HG02798 (cell line): ENCODE measurements at regions not wholly inside any gene's neighbourhood (a gene's known extent, or its start where the extent isn't known, plus 50 kb on each side); places are given as distances from the start of the nearest gene placed in this dataset.
"Not testable (repeated sequence)": the region's sequence is repeated elsewhere in the genome, so short reads cannot be mapped to it uniquely, and the experiment has no call there.

Experiments
- ATAC-seq: cut with Tn5 transposase; IDR thresholded peaks from one replicate; pipeline ENCODE4 v1.9.1; 2021; ENCODE audit warnings: mild to moderate bottlenecking; ENCODE audit not compliant: unreplicated experiment, poor library complexity

DNA sequence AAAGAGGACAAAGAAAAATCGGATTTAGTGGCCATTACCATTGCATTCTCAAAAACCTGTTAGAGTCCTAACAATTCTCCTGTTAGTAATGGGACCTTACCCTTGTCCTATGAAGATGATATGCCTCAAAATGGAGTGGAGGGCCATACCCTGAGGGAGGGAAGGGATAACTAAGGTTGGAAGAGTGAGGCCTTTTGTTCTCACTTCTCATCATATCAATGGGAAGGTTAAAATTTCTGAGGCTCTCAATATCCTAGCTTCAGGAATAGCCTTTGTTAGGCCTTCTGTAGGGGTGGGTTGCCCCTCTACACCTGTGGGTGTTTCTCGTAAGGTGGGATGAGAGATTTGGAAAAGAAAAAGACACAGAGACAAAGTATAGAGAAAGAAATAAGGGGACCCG is 109.4 kb upstream of the SGIP1 start:
- ATAC-seq: not testable (repeated sequence)

DNA sequence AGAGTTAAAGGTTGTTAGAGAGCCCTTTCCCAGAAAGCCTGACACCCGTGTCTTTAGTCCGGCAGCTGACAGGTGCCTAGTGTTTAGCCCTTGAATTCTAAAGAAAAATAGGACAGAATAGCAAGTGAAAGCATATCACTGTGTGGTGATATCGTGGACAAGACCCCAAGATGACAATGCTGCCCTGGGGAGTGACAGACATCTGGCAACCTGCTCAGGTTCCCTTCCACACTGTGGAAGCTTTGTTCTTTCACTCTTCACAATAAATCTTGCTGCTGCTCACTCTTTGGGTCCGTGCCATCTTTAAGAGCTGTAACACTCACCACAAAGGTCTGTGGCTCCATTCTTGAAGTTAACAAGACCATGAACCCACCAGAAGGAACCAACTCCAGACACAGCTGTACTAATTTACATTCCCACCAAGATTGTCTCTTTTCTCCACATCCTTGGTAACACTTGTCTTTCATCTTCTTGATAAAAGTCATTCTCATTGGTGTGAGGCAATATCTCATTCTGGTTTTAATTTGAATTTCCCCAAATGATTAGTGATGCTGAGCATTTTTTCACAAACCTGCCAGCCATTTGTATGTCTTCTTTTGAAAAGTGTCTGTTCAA is 107.6 kb upstream of the SGIP1 start:
- no peak for ATAC-seq

DNA sequence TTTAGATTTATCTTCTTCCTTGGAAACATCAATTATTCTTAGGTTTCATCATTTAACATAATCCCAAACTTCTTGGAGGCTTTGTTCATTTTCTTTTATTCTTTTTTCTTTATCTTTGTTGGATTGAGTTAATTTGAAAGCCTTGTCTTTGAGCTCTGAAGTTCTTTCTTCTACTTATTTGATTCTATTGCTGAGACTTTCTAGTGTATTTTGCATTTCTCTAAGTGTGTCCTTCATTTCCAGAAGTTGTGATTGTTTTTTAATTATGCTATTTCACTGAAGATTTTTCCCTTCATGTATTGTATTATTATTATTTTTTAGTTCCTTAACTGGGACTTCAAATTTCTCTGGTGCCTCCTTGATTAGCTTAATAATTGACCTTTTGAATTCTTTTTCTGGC is 103.1 kb upstream of the SGIP1 start:
- ATAC-seq: not testable (repeated sequence)

DNA sequence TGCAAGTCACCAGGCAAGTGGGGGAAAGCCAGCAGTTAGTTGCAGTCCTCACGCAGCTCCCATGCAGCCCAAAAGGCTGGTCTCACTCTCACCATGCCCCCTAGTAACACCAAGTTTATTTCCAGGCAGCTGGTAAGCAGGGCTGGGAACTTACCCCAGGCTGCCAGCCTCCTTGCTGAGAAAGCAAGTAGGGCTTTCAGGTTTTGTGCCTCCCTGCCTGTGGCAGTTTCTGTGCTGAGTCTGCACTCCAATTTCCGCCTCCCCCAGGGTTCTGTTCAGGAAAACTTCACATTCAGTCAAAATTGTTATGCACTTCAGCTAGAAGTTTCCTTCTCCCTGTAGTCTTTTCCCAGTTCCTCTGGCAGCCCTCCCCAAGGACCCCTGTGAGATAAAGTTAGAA is 102.0 kb upstream of the SGIP1 start:
- no peak for ATAC-seq

DNA sequence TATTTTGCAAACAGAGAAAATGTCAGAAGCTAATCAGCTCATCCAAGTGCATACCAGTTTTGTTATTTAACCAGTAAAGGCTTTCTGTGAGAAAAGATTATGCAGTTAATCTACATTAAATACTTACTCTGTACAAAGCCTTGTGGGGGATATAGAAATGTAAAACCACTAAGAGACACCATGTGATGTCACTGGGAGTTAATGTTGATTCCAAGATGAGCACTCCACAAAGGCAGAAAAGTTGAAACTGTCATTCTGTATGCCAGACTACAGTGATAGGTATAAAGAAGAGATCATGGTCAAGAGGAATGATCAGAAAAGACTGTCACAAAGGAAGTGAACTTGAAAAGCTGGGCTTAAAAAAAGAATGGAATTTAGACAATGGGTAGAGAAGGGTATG is 100.3 kb upstream of the SGIP1 start:
- ATAC-seq: no peak

DNA sequence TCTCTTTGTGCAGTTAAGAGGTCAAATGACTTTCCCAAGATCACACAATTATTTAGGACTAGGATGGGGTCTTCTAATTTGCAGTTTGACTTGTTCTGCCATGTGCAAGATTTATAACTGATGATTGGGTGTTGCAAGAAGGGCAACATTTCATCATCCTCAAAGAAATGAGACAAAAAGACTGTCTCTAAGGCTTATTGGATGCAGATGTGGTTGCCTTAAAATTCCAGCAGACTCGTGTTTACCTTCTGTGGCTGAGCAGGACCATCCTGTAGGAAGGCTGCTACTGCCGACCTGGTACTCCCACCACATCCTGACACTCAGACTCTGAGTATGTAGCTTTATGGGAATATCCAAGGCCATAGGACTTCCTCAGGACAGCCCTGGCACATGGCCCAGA is 99.9 kb upstream of the SGIP1 start:
- no peak for ATAC-seq

DNA sequence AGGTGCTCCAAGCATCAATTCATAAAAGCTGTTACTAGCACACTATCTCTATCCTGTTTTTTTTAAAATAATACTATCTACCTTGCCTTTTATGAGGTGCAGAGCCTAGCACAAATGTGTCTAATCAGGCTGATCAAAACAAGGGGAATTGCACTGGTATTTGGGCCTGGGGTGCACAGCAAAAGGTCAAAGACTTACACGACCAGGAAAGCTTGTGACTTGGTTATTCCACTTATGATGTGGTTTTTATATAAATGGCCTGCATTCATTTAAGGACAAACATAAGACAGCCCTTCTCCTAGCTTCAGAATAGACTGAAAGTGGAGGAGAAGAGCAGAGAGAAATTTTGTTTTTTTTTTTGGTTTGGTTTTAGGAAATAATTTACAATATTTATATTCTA is 98.4 kb upstream of the SGIP1 start:
- ATAC-seq: no peak

DNA sequence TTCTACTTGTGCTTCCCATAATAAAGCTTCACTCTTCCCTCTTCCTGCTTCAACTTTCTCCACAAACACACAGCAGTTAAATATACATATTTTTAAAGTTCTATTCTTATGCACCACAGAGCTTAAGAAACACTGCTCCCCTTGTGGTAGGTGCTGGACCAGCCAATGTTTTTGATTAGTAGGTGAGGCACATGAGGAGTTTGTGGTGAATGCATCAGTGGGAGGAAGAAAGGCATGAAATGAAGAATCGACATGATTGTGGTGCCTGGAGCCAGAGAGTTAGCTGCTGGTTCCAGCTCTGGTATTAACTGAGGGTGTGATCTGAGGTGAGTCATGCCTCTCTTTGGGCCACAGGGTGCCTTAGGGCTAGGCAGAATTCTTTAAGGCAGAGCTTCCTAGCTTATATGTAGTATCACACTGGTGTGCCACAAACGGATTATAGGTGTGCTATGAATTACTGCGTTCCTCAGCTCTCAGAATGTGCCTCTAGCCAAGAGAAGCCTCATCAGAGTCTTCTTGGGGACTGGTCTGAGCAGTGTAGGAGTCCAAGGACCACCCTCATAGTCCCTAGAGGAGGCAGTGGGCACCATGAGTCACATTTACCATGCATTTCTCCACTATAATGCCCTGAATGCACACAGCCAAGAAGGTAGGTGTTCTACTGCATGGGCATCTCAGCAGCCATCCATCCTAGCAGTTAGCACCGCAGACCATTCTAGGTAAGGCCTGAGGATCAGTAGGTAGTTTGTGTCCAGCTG is 97.4 kb upstream of the SGIP1 start:
- ATAC-seq: peak; percentile 77

DNA sequence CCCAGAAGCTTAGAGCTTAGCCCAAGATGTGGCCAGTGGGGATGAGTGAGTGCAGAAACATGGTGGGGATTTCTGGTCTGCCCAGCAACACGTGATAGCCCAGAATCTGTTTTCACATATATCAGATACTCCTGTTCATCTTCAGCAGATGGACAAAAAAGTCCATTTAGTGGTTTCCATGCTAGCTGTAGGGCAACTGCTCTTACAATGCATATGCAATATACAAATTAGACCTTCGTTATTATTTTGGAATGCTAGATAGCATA is 96.9 kb upstream of the SGIP1 start:
- ATAC-seq: peak; percentile 16

DNA sequence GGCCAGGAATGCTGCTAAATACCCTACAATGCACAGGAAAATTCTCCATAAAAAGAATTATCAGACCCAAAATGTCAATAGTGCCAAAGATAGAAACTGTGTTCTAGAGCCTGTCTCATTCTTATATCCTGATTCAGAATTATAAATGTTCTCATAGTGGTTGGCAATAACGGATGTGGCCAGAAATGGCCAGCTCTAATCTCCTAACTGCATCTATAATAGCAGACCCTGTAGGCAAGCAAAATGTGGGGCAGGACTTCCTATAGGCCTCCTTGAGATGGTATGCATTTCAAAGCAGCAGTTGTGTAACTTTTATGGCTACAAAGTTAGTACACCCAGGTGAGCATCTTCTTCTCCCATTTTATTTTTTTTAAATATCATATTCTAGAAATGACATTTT is 95.9 kb upstream of the SGIP1 start:
- no peak for ATAC-seq

DNA sequence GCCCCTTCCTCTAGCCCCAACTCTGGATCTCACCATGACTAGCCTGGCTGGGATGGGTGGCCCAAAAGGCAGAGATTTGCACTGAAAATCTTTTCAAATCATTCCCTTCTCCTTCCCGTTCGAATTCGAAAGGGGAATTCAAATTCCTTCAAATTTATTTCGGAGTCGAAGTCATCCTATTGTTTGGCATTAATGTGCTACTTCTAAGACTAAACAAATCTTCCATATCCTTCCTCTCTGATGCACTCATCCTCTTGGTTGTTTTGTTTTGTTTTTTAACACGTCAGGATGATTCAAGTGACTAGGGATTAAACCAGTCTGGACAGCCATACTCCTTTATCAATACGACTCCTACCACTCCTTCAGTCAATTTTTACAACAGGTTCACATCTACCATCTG is 95.5 kb upstream of the SGIP1 start:
- ATAC-seq: no peak

DNA sequence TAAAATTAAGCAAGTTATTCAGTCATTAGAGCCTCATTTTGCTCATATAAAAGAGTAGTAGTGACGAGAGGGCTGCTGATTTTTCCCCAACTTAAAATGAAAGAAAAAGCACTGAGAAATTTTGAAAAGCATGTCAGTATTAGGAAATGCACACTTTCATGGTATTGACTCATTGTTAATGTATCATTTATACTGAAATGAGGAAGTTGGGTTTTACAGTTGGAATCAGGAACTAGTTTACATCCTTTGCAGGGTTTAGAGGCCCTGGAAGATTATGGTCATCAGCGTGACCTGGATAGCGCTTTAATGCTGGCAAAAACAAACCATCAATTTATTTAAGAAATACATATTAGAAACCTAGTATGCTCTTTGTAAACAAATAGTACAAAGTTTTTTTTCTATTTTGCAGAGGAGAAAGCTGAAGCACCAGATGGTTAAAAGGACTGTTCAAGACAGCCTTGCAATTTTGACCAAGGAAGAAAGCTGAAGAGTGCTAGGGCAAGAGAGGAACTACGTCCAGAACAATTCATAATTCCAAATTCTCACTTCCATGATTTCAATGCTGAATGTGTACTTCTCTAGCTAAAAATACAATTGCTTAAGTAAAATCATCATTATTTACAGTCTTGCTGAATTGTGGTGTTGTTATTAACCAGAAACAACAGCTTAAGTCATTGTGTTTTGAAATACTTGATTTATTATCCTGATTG is 94.8 kb upstream of the SGIP1 start:
- ATAC-seq: peak; percentile 50

DNA sequence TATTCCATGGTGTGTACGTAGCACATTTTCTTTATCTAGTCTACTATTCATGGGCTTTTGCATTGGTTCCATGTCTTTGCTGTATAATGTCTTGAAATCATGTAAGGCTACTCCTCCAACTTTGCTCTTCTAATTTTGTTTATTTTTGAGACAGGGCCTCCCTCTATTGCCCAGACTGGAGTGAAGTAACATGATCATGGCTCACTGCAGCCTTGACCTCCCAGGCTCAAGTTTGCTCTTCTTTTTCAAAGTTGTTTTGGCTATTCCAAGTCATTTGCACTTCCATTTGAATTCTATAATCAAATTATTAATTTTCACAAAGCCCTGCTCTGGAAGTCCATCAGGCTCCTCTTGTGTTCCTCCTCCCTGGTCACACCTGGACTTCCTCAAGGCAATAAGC is 90.2 kb upstream of the SGIP1 start:
- ATAC-seq: no peak

DNA sequence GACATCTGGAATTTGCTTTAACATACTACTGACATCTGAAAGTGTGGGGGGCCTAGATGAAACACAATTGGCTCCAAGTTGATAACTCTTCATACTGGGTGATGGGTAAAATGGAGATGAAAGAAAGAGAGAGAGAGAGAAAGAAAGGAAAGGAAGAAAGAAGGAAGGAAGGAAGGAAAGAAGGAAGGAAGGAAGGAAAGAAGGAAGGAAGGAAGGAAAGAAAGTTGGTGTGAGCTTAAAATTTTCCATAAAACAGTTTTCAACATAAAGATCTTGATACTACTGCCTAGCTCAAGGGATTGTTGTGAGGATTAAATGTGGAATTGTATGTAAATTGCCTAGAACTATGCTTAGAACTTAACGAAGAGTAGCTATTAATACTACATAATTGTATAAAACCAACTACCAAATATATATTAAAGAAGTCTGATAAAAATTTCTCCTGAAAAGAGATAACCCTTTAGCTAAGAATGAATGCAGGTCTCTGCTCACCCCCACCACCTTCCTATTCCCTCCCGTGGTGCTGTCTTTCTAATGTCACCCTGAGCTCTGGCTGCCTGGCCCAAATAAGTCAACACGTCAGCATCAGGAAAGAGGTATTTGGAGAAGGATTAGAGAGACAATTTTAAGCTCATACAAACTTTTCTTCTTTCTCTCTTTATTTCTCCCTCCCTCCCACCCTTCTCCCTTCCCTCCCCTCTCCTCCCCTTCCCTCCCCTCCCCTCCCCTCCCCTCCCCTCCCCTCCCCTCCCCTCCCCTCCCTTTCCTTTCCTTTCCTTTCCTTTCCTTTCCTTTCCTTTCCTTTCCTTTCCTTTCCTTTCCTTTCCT is 89.3 kb upstream of the SGIP1 start:
- no peak for ATAC-seq

DNA sequence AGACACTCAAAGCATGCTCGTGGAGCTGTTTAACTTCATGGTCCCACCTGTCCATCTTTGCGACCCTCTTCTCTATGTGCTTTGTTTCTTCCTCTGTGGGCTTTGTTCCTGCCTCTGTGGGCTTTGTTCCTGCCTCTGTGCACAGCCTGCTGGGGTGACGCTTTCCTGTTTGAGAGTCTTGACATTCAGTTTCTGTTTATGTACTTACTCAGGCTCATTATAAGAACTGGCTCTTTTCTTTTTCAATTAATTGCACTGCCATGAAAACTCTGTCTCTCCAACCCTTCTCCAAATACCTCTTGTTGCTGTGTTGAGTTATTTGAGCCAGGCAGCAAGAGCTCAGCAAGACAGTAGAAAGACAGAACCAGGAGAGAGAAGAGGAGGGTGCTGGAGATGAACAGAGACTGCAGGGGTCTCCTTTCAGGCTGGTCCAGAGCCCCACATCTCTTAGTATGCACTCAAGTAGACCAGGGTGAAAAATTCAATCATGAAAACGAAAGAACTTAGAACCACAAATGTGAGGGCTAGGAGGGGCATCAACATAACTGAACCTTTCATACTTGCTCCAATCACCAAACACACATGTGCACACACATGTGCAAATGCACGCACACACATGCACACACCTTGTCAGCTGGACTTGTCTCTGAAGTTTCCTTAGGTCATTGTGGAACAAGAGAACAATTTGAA is 88.3 kb upstream of the SGIP1 start:
- peak; percentile 83 for ATAC-seq

DNA sequence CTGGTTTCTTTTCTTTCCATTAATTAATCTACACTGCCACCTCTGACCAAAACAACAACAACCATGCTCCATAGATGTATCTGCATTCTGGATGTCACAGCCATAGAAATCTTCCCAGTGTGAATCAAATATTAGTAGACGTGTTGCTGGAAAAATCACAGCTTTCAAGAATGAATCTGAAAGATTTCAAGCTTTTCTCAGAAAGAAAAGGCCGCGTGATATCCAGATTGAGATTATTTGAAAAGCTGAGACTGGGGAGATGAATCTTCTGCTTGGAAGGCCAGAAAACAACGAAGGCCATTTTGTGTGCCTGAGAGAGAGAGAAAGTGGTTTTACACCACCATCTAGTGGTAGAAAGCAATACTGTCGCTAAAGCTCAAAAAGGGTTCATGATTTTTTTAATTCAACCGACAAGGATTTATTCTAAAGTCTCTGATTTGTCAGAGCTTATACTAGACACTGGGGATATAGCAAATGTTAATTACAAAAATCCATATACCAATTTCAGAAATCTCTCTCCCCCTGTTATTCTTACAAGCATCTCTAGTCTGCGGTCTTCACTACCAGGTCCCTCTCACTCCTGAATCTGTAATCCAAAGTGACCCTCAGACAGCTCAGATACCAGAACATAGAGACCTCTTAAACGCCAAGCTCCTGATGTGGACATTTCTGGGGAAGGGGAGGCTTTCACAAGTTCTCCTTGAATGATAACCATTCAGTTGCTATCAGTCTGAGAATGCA is 87.5 kb upstream of the SGIP1 start:
- ATAC-seq: peak; percentile 49

DNA sequence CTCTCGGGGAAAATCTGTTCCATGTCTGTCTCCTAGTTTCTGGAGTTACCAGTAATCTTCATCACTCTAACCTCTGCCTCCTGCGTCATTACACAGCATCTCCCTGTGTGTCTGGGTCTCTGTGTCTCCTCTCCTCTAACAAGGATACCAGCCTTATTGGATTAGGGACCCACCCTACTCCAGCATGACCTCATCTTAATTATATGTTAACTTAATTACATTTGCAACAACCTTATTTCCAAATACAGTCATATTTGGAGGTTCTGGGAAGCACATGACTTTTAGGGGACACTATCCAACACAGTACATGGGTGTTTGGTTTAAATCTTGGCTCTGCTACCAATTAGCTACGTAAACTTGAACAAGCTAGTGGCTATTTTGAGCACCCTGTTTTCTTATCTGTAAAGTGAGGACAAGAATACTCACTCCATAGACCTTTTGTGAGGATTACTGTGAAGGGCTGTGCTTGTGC is 83.9 kb upstream of the SGIP1 start:
- ATAC-seq: no peak

DNA sequence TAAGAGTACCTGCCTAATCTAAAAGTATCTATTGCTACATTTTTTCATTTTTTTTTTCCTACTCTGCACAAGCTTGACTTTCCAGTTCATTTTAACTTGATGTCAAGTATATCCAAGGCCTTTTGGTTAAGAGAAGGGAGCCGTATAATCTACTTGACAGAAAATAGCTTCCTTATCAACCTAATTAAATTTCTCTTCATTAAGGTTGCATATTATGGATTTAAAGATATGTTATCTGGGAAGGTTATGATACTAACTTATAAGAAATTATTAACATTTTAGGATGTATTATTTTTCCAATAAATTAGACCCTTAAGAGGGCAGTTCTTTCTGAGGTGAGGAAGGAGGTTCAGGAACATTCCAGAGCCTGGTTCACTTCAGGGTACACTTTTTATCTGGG is 83.1 kb upstream of the SGIP1 start:
- no peak for ATAC-seq

DNA sequence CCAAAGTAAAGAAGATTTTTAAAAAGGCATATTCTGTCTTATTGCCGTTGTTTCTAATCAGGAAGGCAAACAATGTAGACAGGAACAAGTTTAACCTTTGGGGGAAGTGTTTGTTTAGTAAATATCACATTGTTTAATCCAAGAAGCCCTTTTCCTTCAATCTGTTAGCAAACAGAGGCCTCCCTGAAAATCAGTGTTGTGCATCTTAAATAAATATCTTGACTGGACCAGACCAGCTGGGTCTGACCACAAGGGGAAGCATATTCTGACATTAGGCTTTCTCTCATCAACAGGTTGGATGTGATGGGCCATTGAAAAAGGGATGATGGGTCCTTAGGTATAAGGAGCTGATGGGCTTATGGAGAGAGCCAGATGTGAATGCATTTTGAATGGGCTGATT is 81.8 kb upstream of the SGIP1 start:
- ATAC-seq: no peak

DNA sequence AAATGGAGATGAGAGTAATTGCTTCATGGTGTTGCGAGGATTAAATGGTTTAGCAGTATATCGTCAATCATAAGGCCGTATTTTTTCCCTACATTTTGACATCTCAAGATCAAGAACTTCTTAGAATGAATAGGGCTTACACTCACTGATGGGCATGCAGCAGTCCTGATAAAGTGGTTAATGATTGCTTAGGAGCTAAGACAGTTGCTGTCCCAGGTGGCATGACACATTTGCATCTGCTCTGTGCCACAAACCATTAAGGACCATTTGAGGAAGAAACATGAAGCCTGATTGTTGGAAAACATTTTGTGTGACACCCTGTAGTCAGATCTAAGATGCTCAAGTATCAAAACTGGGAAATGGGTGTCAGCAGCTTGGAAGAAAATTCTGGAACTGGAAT is 81.0 kb upstream of the SGIP1 start:
- peak; percentile 68 for ATAC-seq
